HG02588 (cell line): ENCODE measurements at regions not wholly inside any gene's neighbourhood (a gene's known extent, or its start where the extent isn't known, plus 50 kb on each side); places are given as distances from the start of the nearest gene placed in this dataset.

Source experiments
- ATAC-seq: cut with Tn5 transposase; IDR thresholded peaks from one replicate; pipeline ENCODE4 v1.9.1; 2021; ENCODE audit warnings: mild to moderate bottlenecking, moderate library complexity; ENCODE audit not compliant: unreplicated experiment

DNA sequence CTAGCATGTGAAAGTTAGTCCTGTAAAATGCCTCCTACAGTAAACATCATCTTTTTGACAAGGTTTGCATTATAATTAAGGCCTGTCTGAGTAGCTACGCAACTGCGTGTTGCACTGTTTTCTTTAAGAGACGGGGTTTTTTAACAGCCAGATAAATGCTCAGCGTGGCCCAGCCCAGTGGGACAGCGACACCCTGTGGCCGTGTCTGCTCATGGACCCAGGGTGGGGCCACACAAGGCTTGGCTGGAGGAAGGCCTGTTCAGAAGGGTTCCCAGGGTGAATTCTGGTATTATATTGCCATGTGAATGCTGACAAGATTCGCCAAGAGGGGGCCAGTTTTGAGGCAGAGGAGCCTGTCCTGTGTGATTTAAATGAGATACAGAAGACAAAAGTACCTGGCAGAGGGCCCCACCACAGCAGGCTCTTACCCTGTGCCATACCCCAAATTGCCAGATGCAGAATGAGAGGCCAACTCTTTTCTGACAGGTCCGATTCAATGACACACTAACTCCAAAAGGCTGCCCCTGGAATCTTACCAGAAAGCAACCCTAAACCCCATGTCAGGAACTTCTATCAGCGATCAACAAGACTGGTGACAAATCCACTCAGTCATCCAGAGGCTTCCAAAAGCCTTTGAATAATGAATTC, 65.9 kb upstream of the IRX6 start:
- peak; percentile 57 for ATAC-seq

GRCh38 chr16:55261301-55261700, 62.7 kb upstream of the IRX6 start:
- ATAC-seq = no peak

DNA sequence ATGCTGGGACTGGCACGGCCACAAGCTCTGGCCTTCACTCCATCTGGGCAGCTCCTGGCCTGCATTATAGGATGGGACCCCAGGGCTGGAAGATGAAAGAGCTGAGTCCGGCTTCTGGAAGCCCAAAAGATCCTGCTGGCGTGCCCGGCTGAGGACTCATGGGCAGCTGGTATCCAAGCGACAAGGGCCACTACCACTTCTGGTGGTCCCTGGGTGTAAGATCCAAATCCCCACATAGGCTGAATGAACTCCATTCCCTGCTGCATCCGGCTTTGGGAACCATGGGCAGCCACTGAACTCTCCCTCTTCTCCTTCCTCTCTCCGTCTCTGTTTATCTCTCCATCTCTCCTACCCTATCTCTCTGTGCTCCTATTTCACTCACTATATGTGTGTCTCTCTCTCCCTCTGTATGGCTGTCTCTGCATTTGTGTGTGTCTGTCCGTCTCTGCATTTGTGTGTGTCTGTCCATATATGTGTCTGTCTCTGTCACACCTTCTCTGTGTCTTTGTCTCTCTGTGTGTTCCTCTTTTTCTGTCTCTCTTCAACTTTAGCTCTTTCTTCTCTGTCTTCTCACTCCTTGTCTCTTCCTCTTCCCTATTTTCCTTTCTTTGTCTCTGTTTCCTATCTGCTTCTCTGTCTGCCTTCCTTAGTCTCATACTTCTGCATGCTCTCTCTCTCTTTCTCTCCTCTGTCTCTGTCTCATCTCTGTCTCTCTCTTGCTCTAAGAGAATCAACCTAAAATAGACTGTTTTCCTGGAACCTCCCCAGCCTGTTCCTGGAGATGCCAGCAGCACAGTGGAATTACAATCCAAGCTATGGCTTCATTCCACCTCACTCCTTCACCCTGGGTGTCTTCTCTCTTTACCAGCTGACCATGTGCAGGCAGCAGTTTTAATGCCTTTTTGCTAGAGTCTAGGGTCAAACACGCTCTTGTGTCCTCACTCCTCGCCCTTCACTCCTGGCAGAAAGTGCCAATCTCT, 60.4 kb upstream of the IRX6 start:
- no peak for ATAC-seq

DNA sequence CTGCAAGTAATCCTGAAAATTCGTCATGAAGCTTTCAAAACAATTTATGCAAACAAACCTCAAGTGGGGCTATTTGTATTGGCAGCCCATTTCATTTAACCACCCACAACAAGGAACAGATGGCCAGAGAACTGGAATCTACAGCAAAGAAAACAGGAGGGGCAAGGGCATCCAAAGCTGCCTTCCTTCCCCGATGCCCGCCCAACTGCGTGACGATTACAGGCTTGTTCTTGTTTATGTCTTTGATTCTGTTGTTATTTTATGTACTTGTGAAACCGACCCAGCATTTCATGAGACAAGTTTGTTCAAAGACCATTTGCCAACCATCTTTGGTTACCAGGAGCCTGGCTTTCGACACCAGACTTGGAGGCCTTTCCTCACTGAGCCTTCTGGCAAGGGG, 59.1 kb upstream of the IRX6 start:
- no peak for ATAC-seq

DNA sequence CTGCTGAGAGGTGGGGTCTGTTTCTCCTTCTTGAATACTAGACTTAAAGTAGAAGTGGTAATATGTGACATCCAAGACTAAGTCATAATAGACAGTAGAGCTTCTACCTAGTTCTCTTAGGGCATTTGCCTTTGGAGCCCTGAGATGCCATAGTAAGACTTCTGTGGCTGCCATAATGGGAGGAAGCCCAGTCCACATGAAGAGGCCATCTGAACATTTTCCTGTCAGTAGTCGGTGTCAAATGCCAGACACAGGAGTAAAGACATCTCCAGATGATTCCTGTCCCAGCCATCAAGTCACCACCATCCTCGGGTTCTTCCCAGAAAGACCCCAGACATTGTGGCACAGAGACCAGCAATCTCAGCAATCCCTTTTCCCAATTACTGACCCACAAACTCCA, 58.1 kb upstream of the IRX6 start:
- ATAC-seq = no peak

DNA sequence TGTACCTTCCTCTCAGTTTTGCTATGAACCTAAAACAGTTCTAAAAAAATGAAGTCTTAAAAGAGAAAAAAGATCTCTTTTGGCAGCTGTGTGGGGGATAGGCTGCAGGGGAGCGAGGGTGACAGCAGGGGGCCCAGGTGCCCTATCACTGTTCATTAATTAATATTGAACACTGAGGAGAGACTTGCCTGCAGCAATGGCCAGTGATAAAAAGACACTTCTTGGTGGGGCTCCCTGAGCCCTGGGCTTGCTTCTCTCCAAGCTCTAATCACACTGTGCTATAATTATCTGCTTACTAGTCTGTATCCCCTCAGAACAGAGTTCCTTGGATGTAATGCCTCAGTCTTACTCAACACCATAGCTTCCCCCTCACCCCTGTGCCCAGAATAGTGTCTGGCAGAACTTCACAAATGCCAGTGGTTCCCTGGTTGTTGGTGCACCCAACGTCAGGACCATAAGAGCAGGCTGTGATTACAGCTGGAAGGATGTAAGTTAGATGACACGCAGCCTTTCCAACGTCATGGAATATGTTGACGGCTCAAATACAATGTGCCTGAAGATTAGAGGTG, 52.0 kb upstream of the IRX6 start:
- ATAC-seq = no peak

- no peak for ATAC-seq
Observed at GRCh38 chr16:55272744-55273143, 51.3 kb upstream of the IRX6 start.

DNA sequence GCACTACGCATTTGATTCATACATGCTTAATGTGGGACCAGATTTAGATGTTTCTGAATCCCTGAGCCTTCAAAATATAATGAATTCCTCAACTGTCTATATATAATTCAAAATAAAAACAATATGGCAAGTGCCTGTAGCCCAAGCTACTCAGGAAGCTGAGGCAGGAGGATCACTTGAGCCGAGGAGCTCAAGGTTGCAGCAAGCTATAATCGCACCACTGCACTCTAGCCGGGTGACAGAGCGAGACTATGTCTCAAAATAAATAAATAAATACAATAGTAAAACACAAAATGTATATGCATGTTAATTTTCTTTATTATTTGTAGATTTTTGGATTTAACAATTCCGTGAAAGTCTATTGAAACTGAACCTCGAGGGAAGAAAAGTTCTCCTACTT, 50.6 kb upstream of the IRX6 start:
- no peak for ATAC-seq

GRCh38 chr16:55273959-55274358, 50.0 kb upstream of the IRX6 start:
- ATAC-seq = no peak
